ENCODE measurements at regions not wholly inside any gene's neighbourhood (a gene's known extent, or its start where the extent isn't known, plus 50 kb on each side); places are given as distances from the start of the nearest gene placed in this dataset.

DNA sequence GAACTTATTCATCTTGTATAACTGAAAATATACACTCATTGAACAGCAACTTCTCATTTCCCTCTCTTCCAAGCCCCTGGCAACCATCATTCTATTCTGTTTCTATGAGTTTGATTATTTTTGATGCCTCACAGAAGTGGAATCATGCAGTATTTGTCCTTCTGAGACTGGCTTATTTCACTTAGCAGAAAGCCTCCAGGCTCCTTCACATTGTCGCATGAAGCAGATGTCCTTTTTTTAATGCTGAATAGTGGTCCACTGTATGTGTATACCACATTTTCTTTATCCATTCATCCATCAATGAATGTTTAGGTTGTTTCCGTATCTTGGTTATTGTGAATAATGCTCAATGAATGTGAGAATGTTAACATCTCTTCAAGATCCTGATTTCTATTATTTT is 238.2 kb upstream of the KLF14 start:
- no peak for DNase-seq

DNA sequence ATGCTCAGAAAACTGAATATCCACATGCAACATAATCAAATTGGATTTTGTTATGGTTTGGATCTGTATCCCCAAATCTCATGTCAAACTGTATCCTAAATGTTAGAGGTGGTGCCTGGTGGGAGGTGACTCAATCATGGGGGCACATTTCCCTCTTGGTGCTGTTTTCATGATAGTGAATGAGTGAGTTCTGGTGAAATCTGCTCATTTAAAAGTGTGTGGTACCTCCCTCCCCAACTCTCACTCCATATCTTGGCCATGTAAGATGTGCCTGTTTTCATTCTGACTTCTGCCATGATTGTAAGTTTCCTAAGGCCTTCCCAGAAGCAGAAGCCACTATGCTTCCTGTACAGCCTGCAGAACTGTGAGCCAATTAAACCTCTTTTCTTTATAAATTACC is 239.6 kb upstream of the KLF14 start:
- DNase-seq = no peak

DNA sequence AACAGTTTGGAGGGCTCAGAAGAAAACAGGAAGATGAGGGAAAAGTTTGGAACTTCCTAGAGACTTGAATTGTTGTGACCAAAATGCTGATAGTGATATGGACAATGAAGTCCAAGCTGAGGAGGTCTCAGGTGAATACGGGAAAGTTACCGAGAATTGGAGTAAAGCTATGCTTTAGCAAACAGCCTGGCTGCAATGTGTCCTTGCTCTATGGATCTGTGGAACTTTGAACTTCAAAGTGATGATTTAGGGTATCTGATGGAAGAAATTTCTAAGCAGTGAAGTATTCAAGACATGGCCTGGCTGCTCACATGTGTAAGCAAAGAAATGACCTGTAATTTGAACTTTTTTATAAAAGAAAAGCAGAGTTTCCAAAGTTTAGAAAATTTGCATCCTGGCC is 240.2 kb upstream of the KLF14 start:
- no peak for DNase-seq

DNA sequence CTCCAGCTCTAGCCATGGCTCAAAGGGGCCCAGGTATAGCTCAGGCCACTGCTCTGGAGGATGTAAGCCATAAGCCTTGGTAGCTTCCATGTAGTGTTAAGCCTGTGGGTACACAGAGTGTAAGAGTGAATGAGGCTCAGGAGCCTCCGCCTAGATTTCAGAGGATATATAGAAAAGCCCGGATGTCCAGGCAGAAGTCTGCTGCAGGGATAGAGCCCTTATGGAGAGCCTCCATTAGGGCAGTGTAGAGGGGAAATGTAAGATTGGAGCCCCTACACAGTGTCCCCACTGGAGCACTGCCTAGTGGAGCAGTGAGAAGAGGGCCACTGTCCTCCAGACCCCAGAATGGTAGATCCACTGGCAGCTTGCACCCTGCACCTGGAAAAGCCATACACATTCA is 240.8 kb upstream of the KLF14 start:
- DNase-seq = no peak

DNA sequence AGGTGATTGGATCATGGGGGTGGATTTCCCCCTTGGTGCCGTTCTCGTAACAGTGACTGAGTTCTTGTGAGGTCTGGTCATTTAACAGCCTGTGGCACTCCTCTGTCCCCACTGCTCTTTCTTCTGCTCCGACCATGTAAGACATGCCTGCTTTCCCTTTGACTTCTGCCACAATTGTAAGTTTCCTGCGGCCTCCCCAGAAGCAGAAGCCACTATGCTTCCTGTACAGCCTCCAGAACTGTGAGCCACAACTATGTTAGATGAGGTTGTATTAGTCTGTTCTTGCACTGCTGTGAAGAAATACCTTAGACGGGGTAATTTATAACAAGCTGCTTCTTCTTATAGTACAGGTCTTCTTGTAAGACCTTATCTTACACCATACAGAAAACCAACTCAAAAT is 241.7 kb upstream of the KLF14 start:
- DNase-seq = no peak

DNA sequence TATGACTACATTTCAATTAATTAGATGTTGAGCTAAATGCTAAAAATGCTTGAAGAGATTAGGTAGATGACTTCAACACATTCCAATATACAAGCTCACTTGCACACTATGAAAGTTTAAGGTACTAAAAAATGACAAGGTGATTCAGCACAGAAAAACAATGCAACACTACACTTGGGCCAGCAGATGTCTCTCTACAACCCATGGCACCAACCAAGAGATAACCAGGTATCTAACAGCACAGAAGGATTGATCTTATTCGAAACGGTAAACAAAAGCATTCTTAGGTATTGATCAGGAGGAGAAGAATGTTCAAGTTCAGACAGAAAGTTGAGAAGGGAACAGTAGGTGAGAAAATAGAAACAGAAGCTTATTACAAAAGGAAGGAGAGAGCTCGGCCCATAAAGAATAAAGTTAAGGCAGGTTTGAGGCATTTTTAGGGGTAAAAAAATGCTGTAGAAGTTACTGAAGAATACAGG is 248.2 kb upstream of the KLF14 start:
- DNase-seq = peak; percentile 70

DNA sequence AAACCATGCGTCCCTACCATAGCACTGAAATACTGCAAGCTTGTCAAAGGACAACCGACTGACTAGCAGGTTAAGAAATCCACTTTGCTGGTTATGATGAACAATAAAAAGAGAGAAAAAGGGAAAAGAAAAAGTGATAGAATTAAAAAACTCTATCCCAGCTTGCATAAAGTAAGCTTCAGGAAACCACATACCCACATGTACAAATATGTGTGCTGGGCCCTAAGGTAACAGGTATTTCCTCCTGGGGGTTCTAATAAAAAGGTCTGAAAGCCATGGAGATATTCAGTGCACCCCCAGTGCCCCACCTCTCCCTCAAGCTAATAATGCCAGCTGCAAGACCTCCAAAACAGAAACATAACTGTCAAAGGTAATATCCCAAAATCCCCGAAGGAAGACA is 248.6 kb upstream of the KLF14 start:
- no peak for DNase-seq

DNA sequence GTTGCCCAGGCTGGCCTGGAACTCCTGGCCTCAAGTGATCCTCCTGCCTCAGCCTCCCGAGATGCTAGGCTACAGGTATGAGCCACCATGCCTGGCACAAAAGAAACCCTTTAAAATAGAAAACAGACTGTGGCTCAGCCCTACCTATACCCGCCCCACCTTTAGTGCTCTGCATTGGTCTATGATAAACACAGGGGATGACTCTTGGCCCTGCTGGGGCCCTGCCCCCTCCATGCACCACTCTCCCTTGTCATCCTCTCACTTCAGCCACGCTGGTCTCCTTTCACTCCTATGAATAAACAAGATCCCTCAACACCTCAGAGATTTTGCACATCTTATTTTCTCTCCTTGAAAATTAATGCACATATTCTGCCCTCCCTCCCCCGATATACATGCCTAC is 251.4 kb upstream of the KLF14 start:
- no peak for DNase-seq

DNA sequence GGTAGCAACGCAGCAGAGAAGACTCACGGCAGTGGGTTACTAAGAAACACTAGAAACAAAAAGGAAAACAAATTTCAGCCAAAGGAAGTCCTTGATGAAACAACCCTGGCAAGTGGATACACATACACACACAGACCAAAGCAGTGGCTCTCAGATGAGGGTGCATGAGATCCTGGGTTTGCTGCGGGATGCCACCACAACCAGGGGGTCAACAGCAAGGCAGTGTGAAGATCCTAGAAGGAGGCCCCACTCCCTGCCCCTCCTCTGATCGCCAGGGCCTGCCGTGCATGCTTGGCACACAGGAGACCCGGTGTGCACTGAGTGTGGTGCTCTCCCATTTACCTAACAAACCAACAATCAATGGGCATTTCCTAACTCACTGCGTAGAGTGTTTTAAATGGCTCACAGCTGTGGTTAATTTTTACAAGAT is 252.3 kb upstream of the KLF14 start:
- no peak for DNase-seq

DNA sequence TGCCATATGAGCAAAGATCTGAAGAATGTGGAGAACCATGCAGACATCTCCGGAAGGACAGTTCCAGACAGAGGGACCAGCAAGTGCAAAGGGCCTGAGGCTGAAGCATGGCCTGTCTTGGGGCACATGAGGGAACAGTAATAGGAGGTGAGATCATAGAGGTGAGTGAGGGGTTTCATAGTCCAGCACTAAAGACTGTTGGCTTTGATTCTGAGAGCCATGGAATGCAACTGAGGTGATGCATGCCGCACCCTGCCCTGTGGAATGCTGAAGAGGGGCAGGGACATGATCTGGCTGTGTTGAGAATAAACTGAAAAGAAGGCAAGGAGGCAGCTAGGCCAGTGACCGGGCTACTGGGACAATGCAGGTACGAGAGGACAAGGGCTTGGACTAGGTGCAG is 253.1 kb upstream of the KLF14 start:
- DNase-seq = no peak

DNA sequence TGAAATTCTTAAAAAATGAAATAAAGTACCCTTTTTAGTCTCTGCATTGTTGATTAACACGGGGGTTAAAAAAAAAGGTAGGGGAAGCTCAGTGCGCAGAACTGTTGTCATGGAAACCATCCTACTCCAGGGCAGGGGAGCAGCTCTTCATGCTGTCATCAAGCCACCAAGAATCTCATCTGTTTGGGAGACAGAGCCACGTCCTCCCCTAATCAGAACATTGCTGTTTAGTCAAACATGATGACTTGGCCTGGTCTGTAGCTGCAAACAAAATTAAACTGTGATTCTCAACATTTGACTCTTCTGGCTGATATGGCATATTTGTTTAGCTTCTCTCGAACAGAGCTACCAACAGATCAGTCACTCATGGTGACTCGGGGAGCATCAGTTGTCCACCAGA is 254.4 kb upstream of the KLF14 start:
- DNase-seq = peak; percentile 30

DNA sequence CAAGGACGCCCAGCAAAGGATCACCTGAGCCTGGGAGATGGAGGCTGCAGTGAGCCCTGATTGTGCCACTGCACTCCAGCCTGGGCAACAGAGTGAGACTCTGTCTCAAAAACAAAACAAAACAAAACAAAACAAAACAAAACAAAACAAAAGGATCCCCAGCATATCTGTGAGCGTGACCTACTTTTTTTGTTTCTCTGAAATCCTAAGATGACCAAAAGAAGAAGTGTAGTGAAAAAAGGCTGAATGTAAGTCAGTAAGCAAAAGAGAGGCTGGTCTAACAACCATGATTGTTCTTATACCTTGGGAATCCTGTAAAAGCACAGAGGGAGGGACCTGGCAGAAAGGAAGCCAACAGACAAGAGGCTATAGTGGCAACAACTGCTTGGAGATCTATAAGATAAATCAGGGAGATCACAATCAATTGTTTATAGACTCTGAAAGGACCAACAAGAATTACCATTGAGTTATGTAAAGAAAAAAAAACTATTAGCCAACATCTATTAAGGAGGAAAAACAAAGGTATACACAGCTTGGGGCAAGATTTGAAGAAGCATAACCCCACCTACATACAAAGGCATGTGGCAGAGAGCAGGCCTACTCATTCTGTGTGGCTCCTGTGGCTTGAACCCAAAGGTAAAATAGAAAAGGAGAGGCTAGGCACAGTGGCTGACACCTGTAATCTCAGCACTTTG is 255.2 kb upstream of the KLF14 start:
- no peak for DNase-seq

DNA sequence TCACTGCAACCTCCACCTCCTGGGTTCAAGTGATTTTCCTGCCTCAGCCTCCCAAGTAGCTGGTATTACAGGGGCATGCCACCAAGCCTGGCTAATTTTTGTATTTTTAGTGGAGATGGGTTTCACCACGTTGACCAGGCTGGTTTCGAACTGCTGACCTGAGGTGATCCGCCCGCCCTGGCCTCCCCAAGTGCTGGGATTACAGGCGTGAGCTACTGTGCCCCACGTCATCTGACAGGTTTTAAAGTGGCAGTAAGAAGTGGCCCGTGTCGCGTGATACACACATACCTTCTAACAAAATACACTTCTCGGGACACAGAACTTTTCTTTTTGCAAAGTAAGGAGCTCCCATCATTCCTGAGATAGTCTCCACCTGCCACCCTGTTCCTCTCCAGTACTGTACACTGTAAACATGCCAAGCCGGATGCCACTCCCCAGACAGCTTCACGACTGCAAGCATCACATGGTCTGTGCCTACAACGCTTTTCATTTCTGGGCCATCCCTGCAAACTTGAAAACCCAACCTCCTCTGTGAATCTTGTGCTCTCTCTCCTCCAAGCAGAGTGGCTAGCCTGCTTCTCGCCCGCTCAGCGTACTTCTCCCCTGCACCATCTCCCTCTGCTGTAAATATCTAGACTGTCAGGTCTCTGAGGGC is 256.3 kb upstream of the KLF14 start:
- no peak for DNase-seq

DNA sequence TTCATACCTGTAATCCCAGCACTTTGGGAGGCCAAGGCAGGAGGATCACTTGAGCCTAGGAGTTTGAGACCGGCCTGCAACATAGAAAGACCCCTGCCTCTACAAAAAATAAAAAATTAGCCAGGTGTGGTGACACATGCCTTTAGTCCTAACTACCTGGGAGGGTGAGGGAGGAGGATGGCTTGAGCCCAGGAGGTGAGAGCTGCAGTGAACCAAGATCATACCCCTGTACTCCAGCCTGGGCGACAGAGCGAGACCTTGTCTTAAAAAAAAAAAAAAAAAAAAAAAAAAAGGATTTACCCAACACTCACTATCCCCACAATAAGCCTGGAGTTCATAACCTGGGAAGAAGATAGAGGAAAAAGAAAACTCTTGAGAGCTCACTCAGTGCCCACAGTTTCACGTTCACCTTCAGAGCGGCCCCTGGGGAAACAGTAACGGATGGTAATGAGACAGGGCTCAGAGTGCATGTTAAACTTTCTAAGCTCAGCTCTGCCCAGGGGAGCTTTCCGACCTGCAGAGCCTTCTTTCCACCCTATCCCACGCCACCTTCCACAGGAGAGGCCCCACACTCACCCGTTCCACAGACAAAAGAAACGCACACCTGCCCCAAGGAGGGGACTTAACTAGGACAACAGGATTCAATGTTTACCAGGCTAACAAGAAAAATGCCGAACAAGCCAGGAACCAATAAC is 259.8 kb upstream of the KLF14 start:
- DNase-seq = no peak

DNA sequence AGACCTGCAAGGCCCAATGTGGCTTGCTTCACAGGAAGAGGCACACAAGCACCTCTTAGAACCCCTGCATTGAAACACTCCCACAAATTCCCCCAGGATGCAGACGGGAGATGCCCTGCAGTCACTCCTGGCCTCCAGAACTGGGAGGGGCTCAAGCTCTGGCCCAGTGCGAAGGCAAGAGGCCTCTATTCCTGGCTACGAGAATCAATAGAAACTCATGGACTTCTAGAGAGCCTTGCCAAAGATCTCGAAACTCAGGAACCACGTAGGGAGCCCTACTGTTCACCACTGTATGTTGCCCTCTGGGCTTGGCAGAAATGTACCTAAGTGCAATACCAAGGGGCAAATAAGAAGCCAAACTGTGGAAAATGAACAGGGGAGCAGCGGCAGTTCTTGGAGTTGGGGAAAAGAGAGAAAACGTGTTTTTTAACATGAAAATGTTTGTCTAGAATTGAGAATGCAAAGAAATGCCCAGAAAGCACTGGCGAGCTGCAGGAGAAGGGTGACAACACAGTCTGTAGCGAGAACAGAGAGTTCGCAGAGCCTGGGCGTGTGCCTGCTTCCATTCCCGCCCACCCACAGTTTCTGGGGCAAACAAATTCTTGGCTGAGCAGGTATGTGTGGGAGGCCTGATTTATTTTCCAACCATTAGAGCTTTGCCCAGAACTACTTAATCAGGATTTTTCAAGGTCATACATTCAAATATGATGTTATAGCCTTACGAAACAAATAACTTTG is 260.5 kb upstream of the KLF14 start:
- DNase-seq = peak; percentile 58

DNA sequence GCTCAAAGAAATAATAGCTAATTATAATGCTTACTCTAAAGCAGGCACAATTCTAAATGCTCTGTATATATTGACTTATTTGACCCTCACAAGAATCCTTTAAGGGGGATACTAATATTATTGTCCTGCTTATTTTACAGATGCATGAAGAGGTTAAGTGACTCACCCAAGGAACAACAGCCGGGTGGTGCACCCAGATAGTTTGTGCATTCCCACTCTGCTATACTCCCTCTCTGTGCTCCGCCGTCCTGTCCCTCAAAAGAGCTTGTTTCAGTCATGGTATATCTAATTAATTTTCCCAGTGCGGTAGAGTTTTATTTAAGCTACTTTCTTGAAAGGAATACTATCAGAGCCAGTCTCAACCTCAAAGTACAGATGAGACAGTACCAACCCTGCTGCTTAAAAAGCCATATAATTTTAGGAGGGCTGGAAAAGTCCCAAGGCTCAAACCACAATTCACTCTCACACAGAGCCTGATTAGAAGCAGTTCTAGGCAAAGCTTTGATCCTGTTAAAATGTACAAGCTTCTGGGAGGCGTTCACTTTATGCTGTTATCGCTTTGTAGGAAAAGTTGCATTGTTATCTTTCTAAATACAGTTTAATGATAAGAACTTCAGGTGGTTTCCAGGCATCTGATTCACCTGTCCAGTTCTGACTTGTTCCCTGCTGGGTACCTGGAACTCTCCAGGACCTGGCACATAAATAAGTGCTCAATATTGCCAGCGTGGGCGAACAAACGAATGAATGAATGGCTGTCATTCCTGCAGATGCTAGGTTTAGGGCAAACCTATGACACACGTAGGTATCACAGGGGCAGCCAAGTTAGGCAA is 261.5 kb upstream of the KLF14 start:
- no peak for DNase-seq

DNA sequence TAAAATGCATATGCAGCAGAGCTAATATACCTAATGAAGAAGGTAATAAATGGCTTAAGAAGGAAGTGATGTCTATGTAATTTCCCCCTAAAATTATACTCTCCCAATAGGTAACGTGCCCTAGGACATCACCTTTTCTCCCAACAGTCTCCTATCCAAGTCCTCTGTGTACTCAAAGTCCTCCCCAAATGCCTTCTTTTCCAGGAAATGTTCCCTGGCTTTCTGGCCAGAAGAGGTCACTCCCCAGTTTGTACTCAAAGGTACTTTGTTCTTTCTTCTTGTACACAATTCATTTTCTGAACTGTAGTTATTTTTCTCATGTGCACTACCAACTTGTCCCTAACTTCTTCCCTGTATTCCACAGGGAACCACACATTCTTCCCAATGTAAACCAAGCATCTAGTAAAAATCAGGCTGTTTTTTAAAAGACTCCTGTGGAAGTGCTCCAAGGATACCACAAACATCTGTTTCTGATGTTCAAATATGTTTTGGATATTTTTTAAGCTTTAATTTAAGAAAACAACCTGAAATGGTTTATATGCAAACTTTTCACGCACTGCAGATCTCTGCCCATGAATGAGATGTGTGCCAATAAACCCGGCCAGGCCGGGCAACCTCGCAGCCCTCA is 262.3 kb upstream of the KLF14 start:
- DNase-seq = no peak

DNA sequence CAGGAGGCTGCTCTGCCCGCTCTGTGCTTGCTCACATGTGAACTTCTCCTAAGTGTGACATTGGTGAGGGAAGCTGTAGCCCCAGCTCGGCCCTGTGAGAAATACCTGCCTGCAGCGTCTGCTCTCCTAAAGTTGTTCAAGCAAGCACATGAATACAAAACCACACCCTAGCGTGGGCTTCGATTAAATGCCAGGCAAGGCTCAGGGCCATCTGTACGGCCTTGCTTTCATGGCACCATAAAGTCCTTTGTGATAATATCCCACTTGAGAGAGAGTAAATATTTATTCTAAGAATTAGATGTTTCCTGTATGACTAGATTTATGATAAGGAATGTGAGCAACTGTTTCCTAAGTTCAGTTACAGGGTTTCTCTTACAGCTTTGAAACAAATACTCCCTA is 262.8 kb upstream of the KLF14 start:
- DNase-seq = peak; percentile 41

DNA sequence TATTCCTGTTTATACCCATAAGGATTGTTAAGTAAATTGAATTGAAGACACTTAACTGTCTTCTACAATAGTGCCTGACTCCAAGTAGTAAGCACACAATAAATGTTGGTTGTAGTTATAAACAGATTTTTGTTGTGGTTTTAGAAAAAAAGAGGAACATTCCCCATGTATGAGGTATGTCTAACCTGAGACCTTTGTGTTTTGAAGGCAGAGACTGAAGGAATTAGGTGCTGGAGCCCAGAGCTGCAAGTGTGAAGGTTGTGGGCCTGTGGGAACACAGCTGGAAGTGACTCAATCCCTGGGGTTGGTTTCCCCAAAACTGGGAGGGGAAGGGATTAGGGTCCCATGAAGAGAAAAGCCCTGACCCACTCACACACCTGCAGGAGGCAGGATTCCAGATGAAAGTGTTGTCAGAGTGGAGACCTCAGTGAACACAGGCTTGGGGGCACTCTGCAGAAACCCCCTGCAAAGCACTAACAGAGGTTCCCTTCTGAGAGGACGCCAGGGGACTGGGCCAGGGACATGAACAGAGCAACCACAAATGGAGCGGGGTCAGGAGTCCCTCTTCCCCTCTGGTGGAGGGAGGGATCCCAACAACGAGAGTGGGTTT is 265.1 kb upstream of the KLF14 start:
- peak; percentile 60 for DNase-seq

DNA sequence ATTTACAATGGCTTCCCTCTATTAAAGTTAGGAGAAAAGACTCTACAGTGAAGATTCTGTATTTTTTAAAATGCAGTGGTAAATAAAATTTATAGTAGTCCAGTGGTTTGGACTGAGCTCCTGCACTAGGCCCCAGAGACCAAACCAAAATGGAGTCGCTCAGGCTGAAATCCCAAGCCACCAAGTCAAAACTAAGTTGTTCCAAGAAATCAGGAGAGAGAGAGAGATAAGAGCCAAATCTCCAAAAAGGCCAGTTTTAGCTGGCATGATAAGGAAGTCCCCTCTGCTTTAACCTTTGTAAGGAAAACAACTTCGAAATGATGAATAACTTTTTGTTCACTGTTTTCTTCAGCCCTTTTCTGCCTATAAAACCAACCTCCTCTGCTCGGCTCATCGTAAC is 265.9 kb upstream of the KLF14 start:
- DNase-seq = no peak

DNA sequence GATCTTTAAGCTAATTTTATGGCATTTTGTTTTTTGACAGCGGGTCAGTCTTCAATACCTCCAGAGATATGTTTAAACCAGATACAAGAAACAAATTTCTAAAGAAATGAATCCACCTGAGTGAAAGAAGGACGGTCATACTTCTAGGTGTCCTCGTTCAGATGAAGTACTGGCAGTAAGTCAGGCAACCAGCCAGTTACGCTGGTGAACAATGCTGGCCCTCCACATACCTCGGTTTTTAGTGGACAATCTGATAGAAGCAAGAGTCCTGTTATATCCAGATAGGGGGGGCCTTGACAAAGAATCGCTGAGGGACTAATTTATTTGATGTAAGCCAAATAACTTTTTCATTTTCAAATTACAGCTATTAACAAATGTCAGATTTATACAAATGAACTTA is 266.4 kb upstream of the KLF14 start:
- no peak for DNase-seq

DNA sequence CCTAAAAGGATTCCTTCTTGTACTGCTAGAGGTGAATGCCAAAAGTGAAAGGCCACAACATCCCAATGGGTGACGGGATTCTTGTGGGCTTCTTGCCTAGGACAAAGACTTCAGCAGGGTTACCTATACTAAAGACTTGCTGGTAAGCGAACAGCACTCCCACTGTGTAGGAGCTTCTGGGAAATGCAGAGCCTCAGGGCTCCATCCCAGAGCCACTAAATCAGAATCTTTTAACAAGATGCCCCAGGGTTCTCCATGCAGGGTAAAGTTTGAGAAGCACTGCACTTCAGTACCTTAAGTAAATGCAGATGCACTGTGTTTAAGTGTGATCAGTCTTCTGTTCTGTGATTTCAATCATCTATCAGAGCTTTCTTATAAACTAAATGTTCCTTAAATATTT is 266.9 kb upstream of the KLF14 start:
- no peak for DNase-seq

Data from kidney glomerular epithelial cell (primary cell).